Loucy (cell line): ENCODE measurements at regions not wholly inside any gene's neighbourhood (a gene's known extent, or its start where the extent isn't known, plus 50 kb on each side); places are given as distances from the start of the nearest gene placed in this dataset.

Source experiments
- EZH2phosphoT487 ChIP-seq: fragments of 200-600 bp; IDR thresholded peaks from 2 replicates; pipeline ENCODE4 v1.6.1; 2018; ENCODE audit warnings: antibody characterized with exemption, mild to moderate bottlenecking, moderate library complexity, borderline replicate concordance
- TF ChIP-seq, protein P1 (sequence below): fragments of 200-600 bp; sonication (generic); conservative IDR thresholded peaks from 2 replicates; pipeline ENCODE4 v1.5.1; 2014; ENCODE audit warnings: mild to moderate bottlenecking, antibody characterized with exemption, low read length

DNA sequence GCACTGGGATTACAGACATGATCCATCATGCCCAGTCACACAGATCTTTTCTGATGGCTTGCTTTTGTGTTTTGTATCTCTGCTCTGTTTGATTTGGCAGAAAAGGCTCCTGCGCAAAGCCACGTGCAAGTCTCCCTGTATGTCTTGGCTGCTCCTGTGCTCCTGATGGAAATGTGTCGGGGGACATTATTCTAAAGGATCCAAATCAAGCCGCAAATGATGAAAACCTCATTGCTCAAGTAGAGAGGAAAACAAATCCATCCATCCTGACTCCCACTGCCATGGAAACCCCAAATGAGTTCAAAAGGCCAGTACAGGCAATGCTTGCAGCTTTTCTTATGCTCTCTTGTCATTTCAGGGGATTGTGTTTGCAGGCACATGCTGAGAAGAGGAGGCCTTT is 93.8 kb downstream of the NDUFA12 start:
- TF ChIP-seq, protein P1, sequence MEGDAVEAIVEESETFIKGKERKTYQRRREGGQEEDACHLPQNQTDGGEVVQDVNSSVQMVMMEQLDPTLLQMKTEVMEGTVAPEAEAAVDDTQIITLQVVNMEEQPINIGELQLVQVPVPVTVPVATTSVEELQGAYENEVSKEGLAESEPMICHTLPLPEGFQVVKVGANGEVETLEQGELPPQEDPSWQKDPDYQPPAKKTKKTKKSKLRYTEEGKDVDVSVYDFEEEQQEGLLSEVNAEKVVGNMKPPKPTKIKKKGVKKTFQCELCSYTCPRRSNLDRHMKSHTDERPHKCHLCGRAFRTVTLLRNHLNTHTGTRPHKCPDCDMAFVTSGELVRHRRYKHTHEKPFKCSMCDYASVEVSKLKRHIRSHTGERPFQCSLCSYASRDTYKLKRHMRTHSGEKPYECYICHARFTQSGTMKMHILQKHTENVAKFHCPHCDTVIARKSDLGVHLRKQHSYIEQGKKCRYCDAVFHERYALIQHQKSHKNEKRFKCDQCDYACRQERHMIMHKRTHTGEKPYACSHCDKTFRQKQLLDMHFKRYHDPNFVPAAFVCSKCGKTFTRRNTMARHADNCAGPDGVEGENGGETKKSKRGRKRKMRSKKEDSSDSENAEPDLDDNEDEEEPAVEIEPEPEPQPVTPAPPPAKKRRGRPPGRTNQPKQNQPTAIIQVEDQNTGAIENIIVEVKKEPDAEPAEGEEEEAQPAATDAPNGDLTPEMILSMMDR, result no peak
- TF ChIP-seq EZH2phosphoT487, result no peak
